Mammary epithelial cell (primary cell): ENCODE measurements at regions not wholly inside any gene's neighbourhood (a gene's known extent, or its start where the extent isn't known, plus 50 kb on each side); places are given as distances from the start of the nearest gene placed in this dataset.

ENCODE experiments used
- EZH2 ChIP-seq: IDR thresholded peaks from 2 replicates; pipeline ENCODE4 v1.6.1; 2012; ENCODE audit warnings: low read length, inconsistent platforms, borderline replicate concordance
- TF ChIP-seq, protein P1 (sequence below), 2 donors: IDR thresholded peaks in 1 of 2; conservative IDR thresholded peaks in 1 of 2; 2 replicates each; pipeline ENCODE4 v1.5.1; 2011 to 2012; ENCODE audit warnings: inconsistent platforms in 2 of 2, low read length in 2 of 2, mild to moderate bottlenecking in 2 of 2, control low read depth in 1 of 2, low read depth in 1 of 2; ENCODE audit not compliant: insufficient read depth in 1 of 2; ENCODE audit errors: extremely low read depth in 1 of 2

DNA sequence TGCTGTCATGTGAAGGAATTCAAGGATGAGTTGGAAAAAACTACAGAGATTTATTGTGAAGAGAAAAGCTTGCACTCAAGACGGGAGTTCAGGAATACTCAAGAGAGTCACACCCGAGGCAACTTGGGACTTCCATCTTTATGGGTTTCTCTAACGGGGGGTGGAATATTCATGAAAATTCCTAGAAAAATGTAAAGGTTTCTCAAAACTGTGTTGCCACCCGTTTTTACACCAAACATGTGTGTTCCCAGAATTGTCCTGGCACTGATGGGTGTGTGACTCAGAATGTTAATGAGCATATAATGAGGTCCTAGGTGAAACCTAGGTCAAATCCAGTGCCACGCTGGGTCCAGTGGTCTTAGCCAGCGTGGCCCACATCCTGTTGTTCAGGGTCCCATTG, 381.5 kb downstream of the CDH26 start:
- TF ChIP-seq, protein P1, sequence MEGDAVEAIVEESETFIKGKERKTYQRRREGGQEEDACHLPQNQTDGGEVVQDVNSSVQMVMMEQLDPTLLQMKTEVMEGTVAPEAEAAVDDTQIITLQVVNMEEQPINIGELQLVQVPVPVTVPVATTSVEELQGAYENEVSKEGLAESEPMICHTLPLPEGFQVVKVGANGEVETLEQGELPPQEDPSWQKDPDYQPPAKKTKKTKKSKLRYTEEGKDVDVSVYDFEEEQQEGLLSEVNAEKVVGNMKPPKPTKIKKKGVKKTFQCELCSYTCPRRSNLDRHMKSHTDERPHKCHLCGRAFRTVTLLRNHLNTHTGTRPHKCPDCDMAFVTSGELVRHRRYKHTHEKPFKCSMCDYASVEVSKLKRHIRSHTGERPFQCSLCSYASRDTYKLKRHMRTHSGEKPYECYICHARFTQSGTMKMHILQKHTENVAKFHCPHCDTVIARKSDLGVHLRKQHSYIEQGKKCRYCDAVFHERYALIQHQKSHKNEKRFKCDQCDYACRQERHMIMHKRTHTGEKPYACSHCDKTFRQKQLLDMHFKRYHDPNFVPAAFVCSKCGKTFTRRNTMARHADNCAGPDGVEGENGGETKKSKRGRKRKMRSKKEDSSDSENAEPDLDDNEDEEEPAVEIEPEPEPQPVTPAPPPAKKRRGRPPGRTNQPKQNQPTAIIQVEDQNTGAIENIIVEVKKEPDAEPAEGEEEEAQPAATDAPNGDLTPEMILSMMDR (conservative IDR thresholded peaks at IDR 0.05 in 1 of 2, IDR thresholded peaks at IDR 0.05 in 1 of 2; ENCODE audit: extremely low read depth in 1 of 2, insufficient read depth in 1 of 2, low read depth in 1 of 2, low read length in 2 of 2), result no peak
- TF ChIP-seq EZH2, result no peak
